GM12801 (cell line): ENCODE measurements at regions not wholly inside any gene's neighbourhood (a gene's known extent, or its start where the extent isn't known, plus 50 kb on each side); places are given as distances from the start of the nearest gene placed in this dataset.

ENCODE experiments used
- TF ChIP-seq, protein P1 (sequence below): IDR thresholded peaks from one replicate; pipeline ENCODE4 v1.5.1; 2011; ENCODE audit warnings: control low read depth; ENCODE audit not compliant: insufficient read length; ENCODE audit errors: extremely low read depth

DNA sequence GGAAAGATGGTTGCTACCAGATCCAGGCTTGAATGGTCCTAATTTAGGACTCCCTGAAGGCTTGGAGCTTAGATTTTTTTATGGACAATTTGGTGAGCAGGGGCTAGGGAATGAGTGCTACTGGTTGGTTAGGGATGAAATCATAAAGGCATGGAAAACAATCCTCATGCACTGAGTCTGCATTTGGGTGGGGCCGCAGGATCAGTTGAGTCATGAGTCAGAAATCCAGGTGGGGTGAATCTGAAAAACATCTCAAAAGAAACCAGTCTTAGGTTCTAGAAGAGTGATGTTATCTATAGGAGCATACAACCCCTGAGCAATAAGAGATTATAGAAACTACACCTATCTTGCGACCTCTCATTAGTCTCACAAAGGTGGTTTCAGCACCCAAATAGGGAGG lies 300.0 kb downstream of the KIF4B start:
- TF ChIP-seq, protein P1, sequence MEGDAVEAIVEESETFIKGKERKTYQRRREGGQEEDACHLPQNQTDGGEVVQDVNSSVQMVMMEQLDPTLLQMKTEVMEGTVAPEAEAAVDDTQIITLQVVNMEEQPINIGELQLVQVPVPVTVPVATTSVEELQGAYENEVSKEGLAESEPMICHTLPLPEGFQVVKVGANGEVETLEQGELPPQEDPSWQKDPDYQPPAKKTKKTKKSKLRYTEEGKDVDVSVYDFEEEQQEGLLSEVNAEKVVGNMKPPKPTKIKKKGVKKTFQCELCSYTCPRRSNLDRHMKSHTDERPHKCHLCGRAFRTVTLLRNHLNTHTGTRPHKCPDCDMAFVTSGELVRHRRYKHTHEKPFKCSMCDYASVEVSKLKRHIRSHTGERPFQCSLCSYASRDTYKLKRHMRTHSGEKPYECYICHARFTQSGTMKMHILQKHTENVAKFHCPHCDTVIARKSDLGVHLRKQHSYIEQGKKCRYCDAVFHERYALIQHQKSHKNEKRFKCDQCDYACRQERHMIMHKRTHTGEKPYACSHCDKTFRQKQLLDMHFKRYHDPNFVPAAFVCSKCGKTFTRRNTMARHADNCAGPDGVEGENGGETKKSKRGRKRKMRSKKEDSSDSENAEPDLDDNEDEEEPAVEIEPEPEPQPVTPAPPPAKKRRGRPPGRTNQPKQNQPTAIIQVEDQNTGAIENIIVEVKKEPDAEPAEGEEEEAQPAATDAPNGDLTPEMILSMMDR, result no peak

DNA sequence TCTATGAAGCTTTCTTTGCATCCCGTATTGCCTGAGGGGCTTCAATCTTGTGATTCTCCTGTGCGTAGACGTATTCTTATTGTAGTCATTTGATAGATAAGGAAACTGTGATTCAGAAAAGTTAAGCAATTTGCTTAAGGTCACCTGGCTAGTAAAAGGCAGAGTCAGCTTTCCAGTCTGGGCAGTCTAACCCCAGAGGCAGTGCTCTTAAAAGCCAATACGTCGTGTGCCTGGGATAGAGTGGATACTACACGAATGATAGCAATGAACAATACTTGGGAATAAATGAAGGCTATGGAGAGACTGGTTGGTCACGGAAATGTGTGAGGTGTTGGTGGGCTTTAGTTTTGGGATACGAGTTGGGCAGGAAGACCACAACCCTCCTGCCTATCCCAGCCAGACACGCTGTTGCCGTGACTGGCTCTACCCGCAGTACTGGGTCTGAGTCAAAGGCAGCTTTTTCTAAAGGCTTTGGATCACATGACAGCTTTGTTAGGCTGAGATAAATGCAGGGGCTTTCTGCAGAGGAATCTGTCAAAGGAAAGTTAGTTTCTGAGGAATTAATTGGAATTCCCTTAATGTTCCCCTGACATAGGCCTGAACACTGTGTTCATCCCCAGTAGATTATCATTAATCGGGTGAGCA lies 302.6 kb downstream of the KIF4B start:
- TF ChIP-seq, protein P1, result no peak

DNA sequence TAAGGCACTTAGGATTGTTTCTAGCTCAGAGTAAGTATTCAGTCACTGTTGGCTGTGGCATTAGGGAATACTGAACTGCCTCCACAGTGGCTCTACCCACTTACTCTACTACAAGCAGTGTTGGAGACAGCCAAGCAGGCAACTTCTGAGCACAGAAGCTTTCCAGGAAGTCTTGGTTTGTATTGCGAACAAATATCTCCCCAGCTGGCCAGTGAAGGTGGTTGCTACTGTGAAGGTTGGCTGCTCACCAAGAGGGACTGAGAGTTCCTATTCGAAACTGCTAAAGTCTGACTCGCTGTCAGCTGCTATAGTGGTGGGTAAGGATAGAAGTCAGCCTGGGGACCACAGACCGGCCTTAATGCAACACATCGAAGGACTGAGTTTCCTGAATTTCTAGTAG lies 319.1 kb downstream of the KIF4B start:
- TF ChIP-seq, protein P1, result no peak

DNA sequence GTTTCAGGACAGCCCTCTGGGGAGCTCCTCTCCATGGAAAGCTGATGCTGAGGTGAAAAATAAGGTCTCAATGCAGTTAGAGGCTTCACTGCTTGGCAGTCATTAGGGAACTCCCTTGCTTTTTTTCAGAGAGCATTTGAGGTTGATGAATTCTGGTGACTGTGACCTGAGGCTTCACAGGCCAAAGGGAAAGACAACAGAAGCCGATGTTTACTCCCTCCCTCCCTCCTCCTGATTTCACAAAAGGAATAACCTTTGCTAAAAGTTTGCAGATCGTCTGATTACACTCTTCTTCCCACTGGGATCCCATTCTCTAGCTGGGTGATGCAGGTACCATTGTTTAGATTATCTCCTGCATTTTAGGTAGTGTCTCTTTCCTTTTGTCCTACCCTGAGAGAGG lies 329.4 kb downstream of the KIF4B start:
- TF ChIP-seq, protein P1, result no peak

DNA sequence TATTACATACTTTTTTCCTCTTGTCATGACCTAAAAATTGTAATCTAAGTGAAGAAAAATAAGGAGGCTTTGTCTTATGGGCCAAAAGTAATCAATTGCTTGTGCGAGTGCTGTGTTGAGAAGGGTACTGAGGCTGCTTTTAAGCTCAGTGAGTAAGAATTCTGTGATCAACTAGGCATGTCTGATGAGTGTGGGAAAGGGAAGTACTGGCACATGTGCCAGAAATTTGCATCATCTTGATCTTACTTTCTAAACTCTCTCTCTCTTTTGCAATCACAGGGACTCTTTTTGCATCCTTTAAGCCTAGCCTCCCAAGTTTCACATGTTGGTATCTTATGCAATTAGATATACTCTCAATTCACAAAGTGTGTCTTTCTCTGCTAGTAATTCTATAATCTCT lies 329.9 kb downstream of the KIF4B start:
- TF ChIP-seq, protein P1, result no peak

DNA sequence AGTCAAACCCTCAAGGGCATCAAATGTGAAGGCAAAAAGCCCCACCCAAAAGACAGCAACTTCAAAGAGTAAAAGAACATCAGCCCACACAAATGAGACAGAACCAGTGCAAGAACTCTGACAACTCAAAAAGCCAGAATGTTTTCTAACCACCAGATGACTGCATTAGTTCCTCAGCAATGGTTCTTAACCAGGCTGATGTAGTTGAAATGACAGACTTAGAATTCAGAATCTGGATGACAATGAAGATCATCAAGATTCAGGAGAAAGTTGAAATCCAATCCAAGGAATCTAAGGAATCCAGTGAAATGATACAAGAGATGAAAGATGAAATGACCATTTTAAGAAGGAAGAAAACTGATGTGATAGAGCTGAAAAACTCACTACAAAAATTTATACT lies 339.7 kb downstream of the KIF4B start:
- TF ChIP-seq, protein P1, result no peak

DNA sequence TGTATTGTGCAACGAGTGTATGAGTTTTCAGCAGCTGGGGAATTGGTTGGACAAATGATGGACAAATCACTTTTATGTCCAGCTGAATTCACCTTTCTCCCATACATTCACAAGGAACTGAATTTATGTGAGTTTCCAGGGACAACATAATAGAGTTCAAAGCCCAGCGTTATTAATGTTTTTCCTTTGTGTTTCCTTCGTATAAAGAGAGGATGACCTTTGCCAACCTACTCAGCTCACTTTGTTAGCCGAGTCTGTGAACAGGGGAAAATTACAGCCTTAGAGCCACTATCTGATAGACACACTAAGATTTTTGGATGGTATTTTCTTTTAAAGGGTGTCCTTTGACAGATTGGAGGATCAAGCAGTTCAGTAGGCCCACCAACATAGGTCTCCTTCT lies 352.5 kb downstream of the KIF4B start:
- TF ChIP-seq, protein P1, result no peak

DNA sequence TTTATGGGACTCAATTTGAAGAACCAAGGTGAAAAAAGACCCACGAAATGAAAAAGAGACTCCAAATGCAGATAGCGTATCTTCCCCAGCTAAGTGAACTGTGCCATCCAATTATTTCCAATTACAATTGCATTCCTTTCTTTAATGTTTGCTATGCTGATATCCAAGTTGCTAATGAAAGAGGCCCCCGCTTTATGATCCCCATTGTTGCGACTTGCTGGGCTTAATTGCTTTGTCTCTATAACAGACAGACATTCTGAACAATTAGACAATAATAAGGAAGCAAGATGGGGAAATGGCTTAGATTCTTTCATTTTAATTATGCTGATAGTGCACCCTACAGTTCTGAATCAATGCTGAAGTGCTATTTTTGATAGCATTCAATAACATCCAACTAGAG lies 354.3 kb downstream of the KIF4B start:
- TF ChIP-seq, protein P1, result no peak
